ENCODE measurements at regions not wholly inside any gene's neighbourhood (a gene's known extent, or its start where the extent isn't known, plus 50 kb on each side); places are given as distances from the start of the nearest gene placed in this dataset.

DNA sequence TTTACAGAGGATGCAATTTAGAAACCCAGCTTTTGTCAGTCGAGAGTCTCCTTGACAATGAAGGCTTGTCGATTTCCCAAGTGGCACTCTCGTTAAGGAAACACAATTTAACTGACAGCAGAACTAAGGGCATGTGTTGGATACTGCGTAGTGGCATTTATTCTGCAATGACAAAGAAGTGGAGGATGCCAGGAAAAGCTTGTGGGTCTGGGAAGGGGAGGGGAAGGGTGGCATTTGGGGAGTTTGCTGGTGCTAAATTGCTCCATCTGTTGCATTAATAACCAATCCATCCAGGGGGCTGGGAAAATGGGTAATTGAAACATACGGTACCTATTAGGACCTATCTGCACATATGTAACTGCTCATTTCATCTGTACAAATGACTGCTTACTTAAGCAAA lies 190.6 kb downstream of the NSG2 start:
- DNase-seq (ENCODE audit: insufficient read length) (no peak), FAIRE-seq (no peak)
- TF ChIP-seq POLR2A (IDR thresholded peaks at IDR 0.05; ENCODE audit: low read depth, low read length) (no peak), POLR2AphosphoS5 (IDR thresholded peaks at IDR 0.05; ENCODE audit: low read depth, low read length) (no peak), TAF1 (IDR thresholded peaks at IDR 0.05; ENCODE audit: borderline replicate concordance, low read depth, low read length) (no peak)

DNA sequence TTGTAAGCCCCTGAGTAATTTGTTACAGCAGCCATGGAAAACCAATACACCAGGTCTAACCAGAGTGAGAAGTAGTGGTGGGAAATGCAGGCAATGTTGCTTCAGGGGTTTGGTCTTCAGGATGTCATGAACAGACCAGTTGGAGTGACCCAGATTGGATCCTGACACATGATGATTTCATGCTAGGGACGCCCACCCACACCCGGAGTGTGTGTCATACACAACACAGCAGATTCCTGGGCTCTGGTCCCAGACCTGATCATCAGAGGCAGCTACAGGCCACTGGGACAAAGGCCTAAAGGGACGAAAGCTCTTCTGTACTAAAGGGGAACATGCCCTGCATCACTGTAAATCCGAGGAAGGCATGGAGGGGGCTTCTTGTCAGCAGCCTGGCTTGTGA lies 194.2 kb downstream of the NSG2 start:
- DNase-seq (ENCODE audit: insufficient read length) (no peak), FAIRE-seq (no peak)
- TF ChIP-seq POLR2AphosphoS5 (IDR thresholded peaks at IDR 0.05; ENCODE audit: low read depth, low read length) (no peak), TAF1 (IDR thresholded peaks at IDR 0.05; ENCODE audit: borderline replicate concordance, low read depth, low read length) (no peak), POLR2A (IDR thresholded peaks at IDR 0.05; ENCODE audit: low read depth, low read length) (no peak)

DNA sequence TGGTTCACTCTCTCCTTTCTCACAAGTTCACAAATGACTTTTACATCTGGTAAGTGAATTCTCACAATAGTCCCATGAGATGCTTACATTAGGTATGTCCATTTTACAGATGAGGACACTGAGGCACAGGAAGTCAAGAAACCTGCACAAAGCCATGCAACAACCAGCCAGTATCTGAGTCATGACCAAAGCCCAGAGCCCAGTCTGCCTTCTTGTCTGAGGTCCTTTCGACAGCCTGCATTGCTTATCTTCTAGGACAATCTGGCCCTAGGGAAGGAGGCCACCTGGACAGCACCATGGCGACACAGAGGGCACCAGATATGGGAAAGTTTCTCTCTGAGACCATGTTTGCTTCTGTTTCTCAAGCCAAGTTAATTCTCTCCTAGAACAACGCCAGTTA lies 197.1 kb downstream of the NSG2 start:
- TF ChIP-seq POLR2AphosphoS5 (IDR thresholded peaks at IDR 0.05; ENCODE audit: low read depth, low read length) (no peak), POLR2A (IDR thresholded peaks at IDR 0.05; ENCODE audit: low read depth, low read length) (no peak), TAF1 (IDR thresholded peaks at IDR 0.05; ENCODE audit: borderline replicate concordance, low read depth, low read length) (no peak)
- FAIRE-seq = no peak
- DNase-seq (ENCODE audit: insufficient read length) = no peak

DNA sequence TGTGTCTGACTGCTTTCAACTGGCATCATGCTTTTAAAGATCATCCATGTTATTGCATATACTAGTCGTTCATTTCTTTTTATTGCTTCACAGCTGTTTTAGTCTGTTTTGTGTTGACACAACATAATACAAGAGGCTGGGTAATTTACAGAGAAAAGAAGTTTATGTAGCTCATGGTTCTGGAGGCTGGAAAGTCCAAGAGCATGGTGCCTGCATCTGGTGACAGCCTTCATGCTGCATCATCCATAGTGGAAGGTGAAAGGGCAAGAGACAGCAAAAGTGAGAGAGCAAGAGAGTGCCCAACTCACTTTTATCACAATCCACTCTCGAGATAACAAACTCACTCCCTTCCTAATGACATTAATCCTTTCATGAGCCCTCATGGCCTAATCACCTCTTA lies 198.4 kb downstream of the NSG2 start:
- DNase-seq (ENCODE audit: insufficient read length) = no peak
- TF ChIP-seq POLR2AphosphoS5 (IDR thresholded peaks at IDR 0.05; ENCODE audit: low read depth, low read length) = no peak
- TF ChIP-seq TAF1 (IDR thresholded peaks at IDR 0.05; ENCODE audit: borderline replicate concordance, low read depth, low read length) = no peak
- TF ChIP-seq POLR2A (IDR thresholded peaks at IDR 0.05; ENCODE audit: low read depth, low read length) = no peak
- FAIRE-seq = no peak

DNA sequence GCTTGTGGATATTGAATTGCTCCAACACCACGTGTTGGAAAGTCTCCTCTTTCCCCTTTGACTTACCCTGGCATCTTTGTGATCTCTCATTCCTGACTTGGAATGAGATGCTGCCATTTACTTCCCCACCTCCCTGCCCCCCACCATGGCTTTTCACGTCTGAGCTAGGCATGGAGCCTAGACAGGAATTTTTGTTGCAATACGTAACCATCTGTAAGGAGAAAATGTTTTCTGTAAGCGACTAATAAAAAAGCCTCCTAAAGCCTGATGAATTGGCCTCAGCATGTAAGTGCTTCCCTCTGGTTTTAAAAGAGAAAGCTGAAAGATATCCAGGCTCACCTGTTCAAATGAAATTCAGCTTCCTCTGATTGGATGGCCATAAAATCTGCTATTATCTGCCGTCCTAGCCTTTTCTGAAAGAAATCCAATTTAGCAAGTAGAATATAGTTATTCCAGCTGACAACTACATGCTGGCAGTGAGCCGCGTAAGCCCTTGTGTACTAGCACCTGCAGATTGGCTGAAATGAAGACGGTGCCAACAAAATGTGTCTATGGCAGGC lies 200.1 kb downstream of the NSG2 start:
- TF ChIP-seq POLR2A (IDR thresholded peaks at IDR 0.05; ENCODE audit: low read depth, low read length) = no peak
- DNase-seq (ENCODE audit: insufficient read length) (no peak), FAIRE-seq (no peak)

DNA sequence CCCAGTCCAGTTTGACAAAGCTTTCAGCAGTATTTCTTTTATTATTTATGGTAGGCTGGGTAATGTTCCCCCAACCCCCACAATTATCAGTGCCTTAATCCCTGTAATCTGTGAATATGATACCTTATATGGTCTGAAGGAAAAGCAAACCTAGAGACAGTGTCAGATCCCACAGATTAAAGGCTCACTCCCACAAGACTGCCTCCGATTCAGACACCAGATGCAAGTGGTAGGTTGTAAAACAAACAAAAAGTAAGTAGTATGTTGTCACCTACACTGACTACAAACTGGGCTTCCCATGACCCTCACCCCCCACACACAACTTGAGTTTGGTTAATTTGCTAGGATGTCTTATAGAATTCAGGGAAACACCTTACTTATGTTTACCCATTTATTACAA lies 201.2 kb downstream of the NSG2 start:
- TF ChIP-seq POLR2AphosphoS5 (IDR thresholded peaks at IDR 0.05; ENCODE audit: low read depth, low read length) = no peak
- TF ChIP-seq TAF1 (IDR thresholded peaks at IDR 0.05; ENCODE audit: borderline replicate concordance, low read depth, low read length) = no peak
- no peak for TF ChIP-seq POLR2A (IDR thresholded peaks at IDR 0.05; ENCODE audit: low read depth, low read length)
- DNase-seq (ENCODE audit: insufficient read length) = no peak
- FAIRE-seq = no peak

DNA sequence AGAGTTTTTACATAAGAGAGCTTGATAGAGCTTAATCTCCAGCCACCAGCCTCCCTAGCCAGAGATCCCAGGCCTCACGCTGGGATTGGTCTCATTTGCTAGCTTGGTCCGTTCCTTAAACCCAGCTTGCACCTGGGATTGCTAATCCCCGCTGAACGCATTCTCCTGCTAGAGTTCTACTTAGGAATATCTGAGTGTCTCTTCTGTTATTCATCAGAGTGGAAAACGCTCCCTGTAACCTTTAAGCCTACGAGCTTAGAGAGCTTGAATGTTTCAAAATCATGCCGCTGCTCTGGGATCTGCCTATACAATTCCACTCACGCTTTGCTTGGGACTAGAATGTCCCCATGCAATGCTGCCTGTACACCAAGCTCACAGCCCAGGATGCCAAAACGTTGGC lies 201.8 kb downstream of the NSG2 start:
- DNase-seq (ENCODE audit: insufficient read length) = no peak
- TF ChIP-seq TAF1 (IDR thresholded peaks at IDR 0.05; ENCODE audit: borderline replicate concordance, low read depth, low read length) = no peak
- TF ChIP-seq POLR2A (IDR thresholded peaks at IDR 0.05; ENCODE audit: low read depth, low read length) = no peak
- no peak for FAIRE-seq

DNA sequence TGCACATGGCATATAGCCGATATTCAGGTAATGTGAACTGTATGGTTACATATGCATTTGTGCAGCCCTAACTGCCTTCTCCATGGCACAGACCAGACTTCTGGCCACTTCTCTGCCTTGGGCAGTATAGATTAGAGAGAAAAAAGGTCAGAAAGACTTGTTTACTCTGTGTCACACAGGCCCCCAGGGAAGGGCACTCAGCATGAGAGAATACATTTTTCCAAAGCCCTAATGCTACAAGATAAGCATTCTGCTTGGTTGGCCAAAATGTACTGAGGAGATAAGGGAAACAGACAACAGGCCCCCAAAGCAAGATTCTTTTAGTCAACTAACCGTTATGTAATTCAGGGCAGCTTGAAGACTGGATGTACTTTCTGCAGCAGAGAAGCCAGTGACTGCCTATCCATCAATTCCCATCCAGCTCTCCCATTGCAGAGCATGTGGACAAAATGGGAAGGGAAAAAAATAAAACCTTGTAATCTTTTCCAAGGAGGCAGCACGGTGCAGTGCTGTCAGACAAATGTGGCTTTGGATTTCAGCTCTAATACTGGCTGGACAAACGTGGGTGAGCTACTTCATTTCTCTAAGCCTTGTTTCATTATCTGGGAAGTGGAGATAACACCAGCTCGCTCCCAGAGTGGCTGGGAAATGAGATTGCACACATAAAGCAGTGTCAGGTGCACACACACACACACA lies 205.9 kb downstream of the NSG2 start:
- DNase-seq (ENCODE audit: insufficient read length) = no peak
- TF ChIP-seq POLR2A (IDR thresholded peaks at IDR 0.05; ENCODE audit: low read depth, low read length) = no peak
- TF ChIP-seq POLR2AphosphoS5 (IDR thresholded peaks at IDR 0.05; ENCODE audit: low read depth, low read length) = no peak
- TF ChIP-seq TAF1 (IDR thresholded peaks at IDR 0.05; ENCODE audit: borderline replicate concordance, low read depth, low read length) = no peak
- no peak for FAIRE-seq

DNA sequence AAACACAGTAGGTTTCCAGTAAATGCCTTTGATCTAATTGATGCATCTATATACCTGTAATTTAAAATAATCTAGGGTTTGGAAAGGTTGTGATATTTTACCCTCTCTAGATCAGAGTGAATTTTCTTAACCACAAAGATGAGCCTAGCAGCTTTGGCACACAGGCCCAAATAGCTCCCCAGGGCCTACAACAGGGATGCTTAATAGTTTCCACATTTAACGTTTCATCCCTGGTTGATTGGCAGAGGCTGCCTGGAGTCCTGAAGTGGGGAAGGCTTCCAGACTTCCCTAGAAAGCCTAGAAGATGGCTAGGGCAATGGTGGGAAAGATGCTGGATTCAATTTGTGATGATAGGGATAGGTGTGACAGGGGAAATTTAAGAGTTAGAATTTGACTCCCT lies 206.6 kb downstream of the NSG2 start:
- FAIRE-seq (no peak), DNase-seq (ENCODE audit: insufficient read length) (no peak)
- TF ChIP-seq POLR2A (IDR thresholded peaks at IDR 0.05; ENCODE audit: low read depth, low read length) (no peak), TAF1 (IDR thresholded peaks at IDR 0.05; ENCODE audit: borderline replicate concordance, low read depth, low read length) (no peak), POLR2AphosphoS5 (IDR thresholded peaks at IDR 0.05; ENCODE audit: low read depth, low read length) (no peak)

DNA sequence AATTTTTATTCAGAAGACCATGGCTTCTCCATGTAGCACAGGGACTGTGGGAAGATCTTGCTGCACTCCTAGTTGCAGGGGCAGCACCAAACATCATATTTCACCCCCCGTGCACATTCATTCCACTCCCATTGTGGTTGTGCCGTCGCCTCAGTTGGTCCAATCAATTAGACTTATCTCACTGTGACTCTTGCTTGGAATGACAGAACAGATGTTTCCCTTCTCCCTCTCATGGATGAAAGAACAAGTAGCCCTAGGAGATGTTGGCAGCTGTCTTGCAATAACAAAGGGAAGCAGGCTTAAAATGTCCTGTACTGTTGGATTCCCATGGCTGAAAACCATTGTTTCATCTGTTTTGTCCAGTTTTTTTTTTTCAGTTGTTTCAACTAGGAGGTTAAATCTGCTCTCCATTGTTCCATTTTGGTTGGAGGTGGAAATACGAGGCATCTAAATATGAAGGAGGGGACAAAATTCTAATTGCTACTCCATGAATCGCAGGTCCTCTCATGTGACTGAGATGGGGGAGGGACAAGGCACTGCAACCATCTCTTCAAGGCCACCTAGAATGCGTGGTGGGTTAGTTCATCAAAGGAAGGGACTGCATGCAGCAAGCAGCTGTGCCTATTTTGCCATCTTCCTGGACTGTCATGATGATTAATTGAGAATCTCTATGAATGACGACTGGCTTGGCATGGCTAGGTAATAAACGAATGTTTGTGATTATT lies 214.4 kb downstream of the NSG2 start:
- FAIRE-seq = no peak

DNA sequence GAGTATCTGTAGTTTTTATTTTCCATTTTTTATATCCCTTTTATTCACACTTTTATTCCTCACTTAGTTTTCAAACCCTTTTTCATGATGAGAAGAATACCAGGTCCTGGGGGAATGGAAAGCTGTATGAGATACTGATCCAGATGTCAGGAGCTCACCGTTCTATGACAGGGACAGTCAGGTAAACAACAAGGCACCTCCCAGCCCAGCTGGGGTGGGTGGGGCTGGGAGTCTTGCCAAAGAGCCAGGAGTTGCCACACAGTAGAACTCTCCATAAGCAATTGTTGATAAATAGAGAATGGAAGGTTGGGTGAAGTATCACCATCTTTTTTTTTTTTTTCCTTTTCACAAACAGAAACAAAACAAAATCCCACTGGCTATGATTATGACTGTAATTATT lies 225.8 kb downstream of the NSG2 start:
- DNase-seq (ENCODE audit: insufficient read length) = no peak

More for the DNA sequence above, 214.4 kb downstream of the NSG2 start:
- TF ChIP-seq POLR2AphosphoS5 (IDR thresholded peaks at IDR 0.05; ENCODE audit: low read depth, low read length) (no peak), POLR2A (IDR thresholded peaks at IDR 0.05; ENCODE audit: low read depth, low read length) (no peak), TAF1 (IDR thresholded peaks at IDR 0.05; ENCODE audit: borderline replicate concordance, low read depth, low read length) (no peak)
- no peak for DNase-seq (ENCODE audit: insufficient read length)

DNA sequence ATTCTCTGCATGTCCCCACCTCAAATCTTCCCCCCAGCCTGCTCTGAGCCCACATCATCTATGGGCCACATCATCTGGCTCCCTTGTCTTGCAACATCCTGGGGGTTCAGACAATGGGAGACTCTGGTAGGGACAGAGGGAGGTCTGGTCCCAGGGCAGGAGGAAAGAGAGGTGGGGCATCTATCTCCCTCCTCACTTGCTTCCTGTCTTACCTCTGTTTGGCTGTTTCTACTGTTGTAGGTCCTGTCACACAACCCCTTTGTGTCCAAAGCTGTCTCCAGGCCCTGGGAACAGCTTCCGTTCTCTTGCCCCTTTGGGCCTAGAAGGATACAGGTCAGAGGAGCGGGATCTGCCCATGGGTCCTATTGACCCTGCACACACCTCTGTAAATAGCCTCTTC lies 227.2 kb downstream of the NSG2 start:
- TF ChIP-seq TAF1 (IDR thresholded peaks at IDR 0.05; ENCODE audit: borderline replicate concordance, low read depth, low read length) (no peak), POLR2AphosphoS5 (IDR thresholded peaks at IDR 0.05; ENCODE audit: low read depth, low read length) (no peak), POLR2A (IDR thresholded peaks at IDR 0.05; ENCODE audit: low read depth, low read length) (no peak)
- FAIRE-seq (peak; percentile 84), DNase-seq (ENCODE audit: insufficient read length) (no peak)

More for the DNA sequence above, 225.8 kb downstream of the NSG2 start:
- no peak for FAIRE-seq
- TF ChIP-seq POLR2A (IDR thresholded peaks at IDR 0.05; ENCODE audit: low read depth, low read length) = no peak
- TF ChIP-seq POLR2AphosphoS5 (IDR thresholded peaks at IDR 0.05; ENCODE audit: low read depth, low read length) = no peak
- no peak for TF ChIP-seq TAF1 (IDR thresholded peaks at IDR 0.05; ENCODE audit: borderline replicate concordance, low read depth, low read length)

Data from GM12892 (cell line).